ENCODE measurements at regions not wholly inside any gene's neighbourhood (a gene's known extent, or its start where the extent isn't known, plus 50 kb on each side); places are given as distances from the start of the nearest gene placed in this dataset.
"Not testable (repeated sequence)": the region's sequence is repeated elsewhere in the genome, so short reads cannot be mapped to it uniquely, and the experiment has no call there.

DNA sequence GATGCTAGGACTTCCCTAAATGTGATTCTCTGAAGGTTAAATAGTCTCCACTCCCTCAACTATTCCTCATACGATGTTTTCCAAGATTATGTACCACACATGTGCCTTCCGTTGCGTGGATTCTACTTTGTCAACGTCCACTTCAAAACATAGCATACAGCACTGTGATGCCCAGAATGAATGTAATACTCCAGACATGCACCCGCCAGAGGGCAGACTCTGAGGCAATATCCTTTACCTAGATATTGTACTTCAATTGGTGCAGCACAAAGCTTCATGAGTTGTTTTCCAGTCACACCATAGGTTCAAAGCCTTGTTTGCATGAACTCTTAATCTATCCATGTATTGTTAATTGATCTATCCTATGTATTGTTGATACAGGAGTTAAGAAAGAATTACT, 201.0 kb upstream of the NABP1 start:
- intact Hi-C loops (cut with micrococcal nuclease), result no loop called here
- DNase-seq, result no peak
- ATAC-seq, result no peak

DNA sequence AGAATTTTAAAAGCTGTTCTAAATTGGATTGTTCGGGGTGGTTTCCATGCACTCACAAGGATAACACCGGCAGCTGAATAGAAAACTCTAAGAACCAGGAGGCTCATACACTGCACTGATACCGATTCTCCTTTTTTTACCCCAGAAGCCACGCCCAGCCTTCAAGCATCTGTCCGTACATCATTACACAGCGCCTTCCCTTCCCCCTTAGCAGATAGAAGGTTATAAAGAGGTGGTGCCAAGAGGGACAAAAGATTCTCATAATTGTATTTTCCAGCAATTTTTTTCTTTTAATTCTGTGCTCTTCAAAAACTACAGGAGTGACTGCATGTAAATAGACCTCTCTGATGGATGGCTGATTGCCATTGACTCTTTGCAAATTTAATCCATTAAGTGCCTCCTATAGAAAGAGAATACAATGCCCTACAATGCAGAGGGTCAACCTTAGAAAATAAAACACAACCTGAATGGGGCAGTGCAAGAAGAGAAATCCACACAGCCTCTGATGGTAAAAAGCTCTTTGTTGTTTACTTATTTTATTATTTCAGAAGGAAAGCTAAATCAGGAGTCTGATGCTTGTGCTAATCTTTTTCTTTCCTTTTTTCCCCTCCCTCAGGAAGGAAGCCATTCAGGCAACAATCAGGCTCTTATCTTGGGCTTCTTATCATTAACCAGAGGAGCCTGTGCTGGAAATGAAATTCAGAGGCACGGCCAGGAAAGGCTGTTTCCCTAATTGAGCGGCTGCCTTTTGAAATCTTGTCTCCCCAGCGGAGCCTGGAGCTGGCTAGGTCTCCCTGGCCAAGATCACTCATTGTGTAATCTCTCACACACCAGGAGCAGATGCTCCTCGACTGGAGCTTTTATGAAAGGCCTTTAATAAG, 198.9 kb upstream of the NABP1 start:
- intact Hi-C loops (cut with micrococcal nuclease), result no loop called here
- ATAC-seq, result peak; percentile 98
- DNase-seq, result peak; percentile 57

DNA sequence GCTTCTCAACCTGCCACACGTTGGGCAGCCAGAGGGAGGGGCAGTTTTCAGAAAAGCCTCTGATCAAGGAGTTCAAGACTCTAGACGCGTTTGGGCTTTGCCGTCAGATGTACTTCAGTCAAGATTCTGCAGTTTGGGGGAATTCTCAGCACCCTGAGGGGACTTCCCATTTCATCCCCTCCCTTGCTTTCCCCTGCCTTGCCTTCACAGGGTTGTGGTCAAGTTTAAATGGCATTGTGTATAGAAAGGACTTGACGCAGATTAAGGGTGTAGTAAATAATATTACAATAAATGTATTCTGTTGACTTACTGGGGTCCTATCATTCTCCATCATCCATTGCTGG, 198.3 kb upstream of the NABP1 start:
- DNase-seq (no peak), ATAC-seq (no peak)
- intact Hi-C loops (cut with micrococcal nuclease), result no loop called here

DNA sequence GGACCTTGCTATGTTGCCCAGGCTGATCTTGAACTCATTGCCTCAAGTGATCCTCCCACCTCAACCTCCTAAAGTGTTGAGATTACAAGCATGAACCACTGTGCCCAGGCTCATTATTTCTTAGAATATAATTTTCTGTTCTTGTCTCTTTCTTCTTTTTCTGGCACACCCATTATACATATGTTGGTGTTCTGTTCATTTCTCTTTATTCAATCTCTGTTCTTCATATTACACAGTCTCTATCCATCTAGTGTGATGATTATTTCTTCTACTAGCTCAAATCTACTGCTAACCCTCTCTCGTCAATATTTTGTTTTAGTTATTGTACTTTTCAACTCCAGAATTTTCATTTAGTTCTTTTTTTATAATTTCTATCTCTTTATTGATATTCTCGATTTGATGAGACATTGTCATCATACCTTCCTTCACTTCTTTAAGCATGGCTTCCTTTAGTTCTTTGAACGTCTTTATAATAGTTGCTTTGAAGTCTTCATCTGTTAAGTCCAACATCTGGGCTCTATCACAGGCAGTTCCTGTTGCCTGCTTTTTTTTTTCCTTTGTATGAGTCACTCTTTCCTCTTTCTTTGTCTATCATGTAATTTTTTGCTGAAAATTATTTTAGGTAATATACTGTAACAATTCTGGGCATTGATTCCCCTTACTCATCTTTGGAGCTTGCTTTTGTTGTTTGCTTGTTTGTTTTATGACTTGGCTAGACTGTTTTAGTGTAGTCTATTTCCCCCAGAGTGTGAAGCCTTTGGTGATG, 196.4 kb upstream of the NABP1 start:
- no peak for ATAC-seq
- intact Hi-C loops (cut with micrococcal nuclease), result no loop called here
- DNase-seq, result no peak

DNA sequence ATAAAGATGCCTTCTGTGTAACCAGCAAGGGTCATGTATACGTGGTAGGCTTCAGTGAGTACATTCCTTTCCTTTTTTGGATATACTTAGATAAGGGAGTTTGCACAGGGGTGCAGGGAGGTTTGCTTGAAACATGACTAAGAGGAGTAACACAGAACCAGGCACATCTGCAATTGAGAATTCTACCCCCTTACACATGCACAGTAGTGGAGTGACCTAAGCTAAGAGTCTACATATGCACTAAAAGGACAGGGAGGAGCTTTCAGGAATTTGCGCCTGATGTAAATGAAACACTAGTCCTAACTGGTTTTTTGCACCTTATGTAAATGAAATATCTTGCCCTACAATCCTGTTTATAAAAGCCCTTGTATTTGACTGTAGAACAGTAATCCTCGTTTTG, 194.8 kb upstream of the NABP1 start:
- DNase-seq (no peak), ATAC-seq (no peak)
- intact Hi-C loops (cut with micrococcal nuclease), result no loop called here

DNA sequence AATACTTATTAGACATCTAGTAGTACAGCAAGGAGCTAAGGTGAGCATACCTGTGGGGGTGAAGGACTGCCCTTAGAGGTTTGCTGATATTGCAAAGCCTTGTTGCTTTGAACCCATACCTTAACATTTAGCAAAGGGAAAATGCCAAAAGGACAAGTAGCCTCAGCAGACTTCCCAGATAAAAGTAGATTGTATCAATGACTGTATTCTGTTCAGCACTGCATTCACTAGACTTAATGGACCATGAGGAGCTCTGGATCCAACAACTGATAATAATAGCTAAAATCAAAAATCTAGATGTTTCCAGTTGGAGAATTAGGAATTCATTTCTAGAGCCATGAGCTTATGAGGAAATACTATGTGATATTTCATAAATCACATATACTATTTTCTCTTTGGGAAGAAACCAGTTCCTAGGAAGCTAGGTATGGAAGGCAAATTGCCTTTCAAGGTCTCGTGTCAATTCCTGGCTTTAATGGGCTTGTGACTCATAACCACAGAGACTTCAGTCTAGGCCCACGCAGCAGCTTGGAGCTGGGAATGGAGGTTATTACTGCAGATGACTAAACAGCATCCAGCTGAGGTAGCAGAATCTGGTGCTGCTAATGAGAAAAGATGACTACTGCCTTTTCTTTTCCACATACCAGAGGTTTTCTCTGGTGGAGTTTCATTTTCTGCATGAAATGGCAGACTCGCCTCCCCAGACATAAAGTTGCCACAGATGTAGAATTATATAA, 191.2 kb upstream of the NABP1 start:
- no peak for ATAC-seq
- intact Hi-C loops (cut with micrococcal nuclease), result no loop called here
- no peak for DNase-seq

DNA sequence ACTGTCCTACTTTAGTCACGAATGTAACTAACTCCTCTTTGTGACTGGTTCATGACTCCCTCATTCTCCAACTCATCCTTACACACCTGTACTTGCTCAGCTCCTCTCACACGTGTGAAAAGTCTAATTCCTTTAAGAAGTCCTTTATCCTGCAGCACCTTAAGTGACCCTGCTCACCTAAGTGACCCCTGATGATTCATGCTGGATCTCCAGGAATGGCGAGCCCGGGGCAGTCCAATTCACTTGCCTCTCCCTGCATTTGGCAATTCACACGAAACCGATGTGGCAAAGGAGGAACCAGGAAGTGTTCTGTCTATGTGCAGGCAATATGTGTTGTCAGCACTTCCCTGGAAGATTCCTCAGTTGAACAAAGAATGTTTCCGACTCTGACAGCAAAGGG, 189.8 kb upstream of the NABP1 start:
- no peak for ATAC-seq
- intact Hi-C loops (cut with micrococcal nuclease), result no loop called here
- no peak for DNase-seq

DNA sequence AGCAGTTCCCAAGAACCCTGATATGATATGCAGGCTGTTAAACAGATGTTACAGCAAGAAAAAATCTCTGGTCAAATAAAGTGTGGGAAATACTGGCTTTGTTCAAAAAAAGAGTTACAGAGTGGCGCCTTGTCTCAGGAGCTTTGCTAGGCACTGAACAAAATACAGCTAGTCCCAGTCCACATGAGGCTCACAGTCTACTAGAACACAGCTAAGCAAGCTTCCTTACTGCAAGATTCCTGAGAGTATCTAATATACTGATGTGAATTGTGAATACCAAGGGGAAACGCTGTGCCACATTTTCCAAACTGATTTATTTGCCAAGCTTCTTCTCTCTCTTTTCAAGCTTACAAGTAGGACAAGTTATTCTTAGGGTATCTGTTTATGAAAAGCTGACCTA, 188.8 kb upstream of the NABP1 start:
- ATAC-seq (no peak), DNase-seq (no peak)
- intact Hi-C loops (cut with micrococcal nuclease), result no loop called here

DNA sequence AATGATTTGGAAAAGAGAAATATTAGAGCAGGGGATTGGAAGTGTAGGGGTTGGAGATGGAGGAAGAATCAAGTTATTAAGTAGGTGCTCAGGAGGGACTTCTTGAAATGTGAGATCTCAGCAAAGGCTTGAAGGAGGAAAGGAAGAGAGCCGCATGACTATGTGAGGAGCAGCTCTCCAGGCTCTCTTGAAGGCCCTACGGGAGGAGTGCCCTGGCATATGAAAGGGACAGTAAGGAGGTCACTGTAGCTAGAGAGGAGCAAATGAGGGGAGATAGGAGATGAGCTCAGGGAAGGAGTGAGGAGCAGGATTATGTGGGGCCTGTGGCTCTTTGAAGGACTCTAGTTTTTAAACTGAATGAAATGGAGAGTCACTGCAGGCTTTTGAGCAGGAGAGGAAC, 181.1 kb upstream of the NABP1 start:
- intact Hi-C loops (cut with micrococcal nuclease), result no loop called here
- DNase-seq (no peak), ATAC-seq (no peak)

DNA sequence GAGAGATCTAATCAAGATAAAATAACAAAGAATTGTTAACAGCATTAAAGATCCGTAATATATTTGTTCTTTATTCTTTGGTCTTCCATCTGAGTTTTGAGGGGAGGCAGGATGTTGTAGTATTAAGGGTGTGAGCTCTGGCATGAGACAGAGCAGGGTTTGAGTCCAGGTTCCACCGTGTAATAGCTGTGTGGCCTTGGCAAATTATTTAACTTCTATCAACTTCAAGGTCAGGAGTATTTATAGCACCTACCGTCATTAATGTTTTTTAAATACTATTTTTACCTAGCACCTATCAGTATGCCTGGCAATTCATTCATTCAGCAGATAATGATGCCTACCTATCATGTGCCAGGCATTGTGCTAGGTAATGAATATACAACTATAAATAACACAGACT, 180.1 kb upstream of the NABP1 start:
- DNase-seq, result no peak
- intact Hi-C loops (cut with micrococcal nuclease), result no loop called here
- ATAC-seq, result peak; percentile 45

DNA sequence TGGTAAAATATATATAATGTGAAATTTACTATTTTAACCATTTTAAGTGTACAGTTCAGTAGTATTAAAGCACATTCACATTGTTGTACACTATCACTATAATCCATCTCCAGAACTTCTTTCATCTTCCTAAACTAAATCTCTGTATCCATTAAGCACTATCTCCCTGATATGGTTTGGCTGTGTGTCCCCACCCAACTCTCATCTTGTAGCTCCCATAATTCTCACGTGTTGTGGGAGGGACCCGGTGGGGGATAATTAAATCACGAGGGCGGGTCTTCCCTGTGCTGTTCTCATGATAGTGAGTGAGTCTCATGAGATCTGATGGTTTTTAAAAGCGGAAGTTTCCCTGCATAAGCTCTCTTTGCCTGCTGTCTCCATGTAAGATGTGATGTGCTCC, 178.9 kb upstream of the NABP1 start:
- ATAC-seq, result no peak
- DNase-seq, result no peak
- intact Hi-C loops (cut with micrococcal nuclease), result no loop called here

DNA sequence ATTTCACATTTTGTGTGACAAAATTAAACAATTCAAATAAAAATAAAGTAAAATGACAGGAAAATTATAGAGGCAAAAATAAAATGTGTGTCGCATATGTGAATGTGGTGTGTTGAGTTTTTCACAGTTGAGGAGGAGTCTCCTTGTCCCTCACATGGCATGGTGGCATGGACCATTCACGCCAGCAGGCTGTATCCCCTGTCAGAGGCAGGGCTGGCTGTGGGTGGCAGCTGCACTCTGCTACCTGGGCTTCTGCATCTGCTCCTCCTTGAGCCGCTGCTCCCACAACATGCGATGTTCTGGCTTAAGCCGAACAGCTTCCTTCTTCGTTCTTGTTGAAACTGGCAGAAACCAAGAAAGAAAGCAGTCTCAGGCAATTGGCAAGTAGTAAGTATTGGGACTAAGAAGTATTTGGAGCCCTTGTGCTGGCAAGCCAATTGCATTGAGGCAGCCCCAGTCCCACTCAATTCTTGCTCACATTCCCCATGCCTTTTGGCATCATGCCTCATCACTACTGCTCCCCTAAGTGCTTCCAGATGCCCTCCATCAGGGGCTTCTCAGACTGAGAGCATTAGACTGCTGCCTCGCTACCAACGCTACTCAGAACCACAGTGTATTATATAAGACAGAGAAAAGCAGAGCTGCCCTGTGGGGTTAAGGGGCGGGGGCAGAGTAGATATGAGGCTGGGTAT, 177.9 kb upstream of the NABP1 start:
- DNase-seq (no peak), ATAC-seq (peak; percentile 28)
- intact Hi-C loops (cut with micrococcal nuclease), result no loop called here

DNA sequence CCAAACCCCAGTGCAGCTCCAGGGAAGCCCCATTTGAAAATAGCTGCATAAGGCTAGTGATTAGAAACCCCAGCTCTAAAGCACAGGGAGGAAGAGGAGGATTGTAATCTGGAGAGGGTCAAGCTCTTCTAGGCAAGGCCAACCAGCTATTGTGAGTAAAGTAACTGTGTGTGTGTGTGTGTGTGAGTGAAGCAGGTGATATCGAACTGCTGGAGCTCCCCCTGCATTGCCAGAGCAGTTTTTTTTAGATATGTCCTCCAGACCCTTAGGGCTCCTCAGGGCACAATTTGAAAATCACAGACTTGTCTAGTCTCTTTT, 177.4 kb upstream of the NABP1 start:
- no peak for ATAC-seq
- intact Hi-C loops (cut with micrococcal nuclease), result no loop called here
- DNase-seq, result no peak

DNA sequence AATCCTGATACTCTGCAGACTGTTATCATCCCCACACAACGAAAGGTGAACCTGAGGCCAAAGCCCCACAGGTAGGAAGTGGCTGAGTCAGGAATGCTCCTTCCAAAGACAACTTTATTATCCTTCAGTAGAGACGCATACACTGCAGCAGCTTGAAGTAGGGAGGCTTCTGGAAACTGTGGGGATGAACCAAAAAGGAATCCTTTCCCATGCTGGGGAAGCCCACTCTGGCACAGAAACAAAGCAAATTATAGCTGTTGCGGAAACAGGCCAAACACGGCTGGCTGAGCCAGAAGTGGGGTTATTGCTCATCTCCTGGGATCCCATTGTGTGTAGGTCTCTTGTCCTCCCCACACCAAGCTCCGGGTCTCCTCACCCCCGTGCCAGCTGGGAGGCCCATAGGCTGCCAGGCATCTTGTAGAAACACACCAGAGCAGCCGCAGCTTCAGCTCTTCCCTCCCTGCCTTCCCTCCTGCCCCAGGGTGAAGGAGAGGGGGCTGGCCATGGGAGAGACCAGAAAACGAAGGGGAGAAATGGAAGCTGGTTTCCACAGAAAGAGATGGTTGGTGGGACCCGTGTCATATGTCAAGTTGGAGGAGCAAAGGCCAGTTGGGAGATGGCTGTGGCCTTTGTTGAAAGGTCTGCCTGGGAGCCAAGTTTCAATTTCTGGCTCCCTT, 176.9 kb upstream of the NABP1 start:
- ATAC-seq, result peak; percentile 22
- intact Hi-C loops (cut with micrococcal nuclease), result no loop called here
- DNase-seq, result no peak

DNA sequence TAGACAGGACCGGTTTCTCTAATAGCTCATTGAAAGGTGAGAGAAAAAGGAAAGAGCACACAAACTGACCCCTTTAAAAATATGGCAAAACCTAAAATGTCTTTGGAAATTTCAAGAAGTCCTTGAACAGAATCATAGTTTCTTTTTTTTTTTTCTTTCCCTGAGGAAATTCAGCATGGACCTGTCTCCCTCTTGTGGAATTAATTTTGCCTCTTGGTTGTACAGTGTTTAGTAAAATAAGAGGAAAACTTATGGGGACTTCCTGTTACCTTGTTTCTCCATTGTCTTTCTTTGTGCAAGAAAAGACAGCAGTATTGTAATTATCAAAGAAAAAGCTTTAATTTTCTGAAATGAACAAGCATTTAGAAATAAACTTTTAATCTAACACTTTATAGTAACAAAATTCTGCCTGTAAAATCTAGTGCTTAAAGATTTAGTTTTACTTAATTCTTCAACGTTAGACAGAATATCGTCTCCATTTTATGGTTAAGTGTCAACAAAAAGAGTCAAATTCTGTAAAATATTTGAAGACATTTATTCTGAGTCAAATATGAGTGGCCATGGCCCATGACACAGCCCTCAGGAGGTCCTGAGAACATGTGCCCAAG, 176.3 kb upstream of the NABP1 start:
- DNase-seq (no peak), ATAC-seq (peak; percentile 48)
- intact Hi-C loops (cut with micrococcal nuclease), result no loop called here

DNA sequence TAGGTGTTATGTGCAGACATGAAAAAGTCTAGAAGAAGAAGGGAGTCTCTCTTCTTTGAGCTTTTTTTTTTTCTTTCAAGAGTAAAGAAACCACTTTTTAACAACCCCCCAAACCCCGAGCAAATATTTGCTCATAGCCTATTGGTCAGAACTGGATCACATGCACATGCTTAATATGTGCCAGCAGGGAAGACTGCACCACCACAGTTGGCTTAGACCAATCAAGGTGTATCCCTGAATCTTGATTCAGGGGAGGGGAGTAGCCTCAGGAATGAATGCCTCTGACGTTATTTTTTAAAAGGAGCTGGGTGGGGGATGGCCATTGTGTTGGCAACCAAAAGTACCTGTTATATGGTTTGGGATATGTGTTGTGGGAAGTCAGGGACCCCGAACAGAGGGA, 171.4 kb upstream of the NABP1 start:
- ATAC-seq, result no peak
- intact Hi-C loops (cut with micrococcal nuclease), result no loop called here
- no peak for DNase-seq

DNA sequence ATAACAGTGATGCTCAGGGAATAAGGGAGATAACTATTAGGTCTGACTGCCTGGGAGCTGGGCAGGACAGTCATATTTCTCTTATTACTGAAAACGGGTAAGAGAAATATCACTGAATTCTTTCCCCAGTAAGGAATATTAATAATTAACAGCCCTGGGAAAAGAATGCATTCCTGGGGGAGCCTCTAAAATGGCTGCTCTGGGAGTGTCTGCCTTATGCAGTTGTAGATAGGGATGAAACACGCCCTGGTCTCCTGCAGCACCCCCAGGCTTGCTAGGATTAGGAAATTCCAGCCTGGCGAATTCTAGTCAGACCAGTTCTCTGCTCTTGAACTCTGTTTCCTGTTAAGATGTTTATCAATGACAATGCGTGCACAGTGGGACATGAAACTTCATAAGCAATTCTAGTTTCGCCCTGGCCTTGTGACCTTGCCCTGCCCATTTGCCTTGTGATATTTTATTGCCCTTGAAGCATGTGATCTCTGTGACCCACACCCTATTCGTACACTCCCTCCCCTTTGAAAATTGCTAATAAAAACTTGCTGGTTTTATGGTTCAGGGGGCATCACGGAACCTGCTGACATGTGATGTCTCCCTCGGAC, 170.6 kb upstream of the NABP1 start:
- intact Hi-C loops (cut with micrococcal nuclease); ATAC-seq: not testable (repeated sequence)

DNA sequence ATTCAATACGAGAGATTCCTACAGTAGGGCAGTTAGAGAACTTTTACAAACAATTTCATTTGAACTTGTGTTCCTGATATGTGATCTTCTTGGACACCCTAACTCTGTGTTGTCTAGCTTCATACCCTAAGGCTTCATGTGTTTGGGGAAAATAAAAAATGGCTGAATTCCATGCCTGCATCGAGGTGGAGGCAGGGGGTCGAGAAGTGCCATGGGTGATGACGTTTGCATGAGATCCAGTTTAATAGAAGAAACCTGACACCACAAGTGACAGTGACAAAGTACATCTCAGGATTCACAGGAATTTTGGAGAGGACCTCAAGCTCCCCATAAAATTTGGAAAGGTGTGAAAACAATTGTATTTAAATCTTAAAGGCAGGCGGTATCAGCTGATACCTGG, 169.2 kb upstream of the NABP1 start:
- intact Hi-C loops (cut with micrococcal nuclease), result no loop called here
- ATAC-seq (no peak), DNase-seq (no peak)

More for the DNA sequence above, 170.6 kb upstream of the NABP1 start:
- DNase-seq, result not testable (repeated sequence)
